Osteocyte (in vitro differentiated cells): ENCODE measurements at regions not wholly inside any gene's neighbourhood (a gene's known extent, or its start where the extent isn't known, plus 50 kb on each side); places are given as distances from the start of the nearest gene placed in this dataset.

Experiments used
- DNase-seq: peaks from one replicate; pipeline ENCODE4 v3.0.0; 2021; ENCODE audit warnings: mixed read lengths; ENCODE audit not compliant: unreplicated experiment; ENCODE audit errors: extremely low spot score
- H3K27ac Mint-ChIP-seq: one replicate; pipeline ENCODE4 v1.8.0; 2021; ENCODE audit warnings: mild to moderate bottlenecking, mixed read lengths; ENCODE audit not compliant: unreplicated experiment
- H3K27me3 Mint-ChIP-seq: one replicate; pipeline ENCODE4 v1.8.0; 2021; ENCODE audit warnings: mixed read lengths; ENCODE audit not compliant: unreplicated experiment
- H3K36me3 Mint-ChIP-seq: one replicate; pipeline ENCODE4 v1.8.0; 2021; ENCODE audit warnings: mixed read lengths; ENCODE audit not compliant: unreplicated experiment
- H3K4me1 Mint-ChIP-seq: one replicate; pipeline ENCODE4 v1.8.0; 2021; ENCODE audit warnings: mixed read lengths; ENCODE audit not compliant: unreplicated experiment
- H3K4me3 Mint-ChIP-seq: one replicate; pipeline ENCODE4 v1.8.0; 2021; ENCODE audit warnings: mild to moderate bottlenecking, moderate library complexity, mixed read lengths; ENCODE audit not compliant: unreplicated experiment
- H3K9me3 Mint-ChIP-seq: one replicate; pipeline ENCODE4 v1.8.0; 2021; ENCODE audit warnings: mixed read lengths; ENCODE audit not compliant: unreplicated experiment
- CTCF ChIP-seq: fragments of 200-600 bp; sonication (generic); IDR thresholded peaks from 2 replicates; pipeline ENCODE4 v1.5.0; 2021; ENCODE audit warnings: antibody characterized with exemption, mild to moderate bottlenecking, moderate library complexity

- Mint-ChIP-seq H3K4me3 (no peak overlapping the region), H3K36me3 (no peaks in the 10 kb centered on the region), H3K27me3 (peaks cover 2% of the 10 kb centered on the region), H3K4me1 (peaks cover 7% of the 10 kb centered on the region), H3K27ac (no peak overlapping the region), H3K9me3 (no peaks in the 10 kb centered on the region)
- no peak for TF ChIP-seq CTCF
- no peak for DNase-seq
These were observed 586.1 kb downstream of the RNF144B start for GRCh38 chr6:18973251-18973650.

DNA sequence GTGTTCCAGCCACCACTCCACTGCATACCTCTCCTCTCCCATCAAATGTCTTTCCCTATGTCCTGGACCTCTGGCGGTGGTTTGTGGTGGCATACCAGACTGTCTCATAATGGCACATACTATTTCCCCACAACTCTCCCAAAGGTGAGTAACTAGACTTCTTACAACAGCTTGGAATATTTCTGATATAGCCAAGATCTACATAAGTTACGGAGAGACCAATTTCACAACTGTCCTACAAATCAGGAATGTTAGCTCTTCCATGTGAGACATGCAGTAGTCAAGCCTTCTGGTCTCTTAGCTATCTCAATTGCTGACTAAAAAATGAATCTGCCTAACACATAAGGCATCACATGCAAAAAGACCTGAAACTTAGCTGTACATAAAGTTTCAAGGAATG lies 588.9 kb downstream of the RNF144B start:
- Mint-ChIP-seq H3K9me3 (no peaks in the 10 kb centered on the region), H3K4me1 (peaks cover 7% of the 10 kb centered on the region), H3K36me3 (no peaks in the 10 kb centered on the region), H3K27ac (no peak overlapping the region), H3K27me3 (no peaks in the 10 kb centered on the region), H3K4me3 (no peak overlapping the region)
- no peak for DNase-seq
- TF ChIP-seq CTCF, result no peak

DNA sequence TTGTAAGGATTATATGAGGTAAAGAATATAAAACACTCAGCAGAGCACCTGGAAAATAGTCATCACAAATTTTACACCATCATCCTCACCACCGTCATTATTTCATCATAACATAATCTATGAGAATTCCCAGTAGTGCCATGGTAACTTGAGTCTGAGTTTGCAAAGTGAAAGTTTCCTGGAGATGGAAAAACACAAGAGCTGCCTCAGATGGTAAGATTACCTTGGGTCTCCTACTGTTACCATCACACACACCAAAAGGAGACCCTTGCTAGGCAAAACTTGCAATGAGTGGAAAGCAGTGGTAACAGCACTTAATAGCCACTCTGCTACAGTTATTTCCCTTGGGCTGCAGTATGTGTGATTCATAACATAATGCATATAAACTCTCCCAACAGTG lies 589.8 kb downstream of the RNF144B start:
- Mint-ChIP-seq H3K36me3 (no peaks in the 10 kb centered on the region), H3K9me3 (no peaks in the 10 kb centered on the region), H3K27ac (no peak overlapping the region), H3K27me3 (no peaks in the 10 kb centered on the region), H3K4me1 (peaks cover 7% of the 10 kb centered on the region), H3K4me3 (no peak overlapping the region)
- DNase-seq, result no peak
- no peak for TF ChIP-seq CTCF

DNA sequence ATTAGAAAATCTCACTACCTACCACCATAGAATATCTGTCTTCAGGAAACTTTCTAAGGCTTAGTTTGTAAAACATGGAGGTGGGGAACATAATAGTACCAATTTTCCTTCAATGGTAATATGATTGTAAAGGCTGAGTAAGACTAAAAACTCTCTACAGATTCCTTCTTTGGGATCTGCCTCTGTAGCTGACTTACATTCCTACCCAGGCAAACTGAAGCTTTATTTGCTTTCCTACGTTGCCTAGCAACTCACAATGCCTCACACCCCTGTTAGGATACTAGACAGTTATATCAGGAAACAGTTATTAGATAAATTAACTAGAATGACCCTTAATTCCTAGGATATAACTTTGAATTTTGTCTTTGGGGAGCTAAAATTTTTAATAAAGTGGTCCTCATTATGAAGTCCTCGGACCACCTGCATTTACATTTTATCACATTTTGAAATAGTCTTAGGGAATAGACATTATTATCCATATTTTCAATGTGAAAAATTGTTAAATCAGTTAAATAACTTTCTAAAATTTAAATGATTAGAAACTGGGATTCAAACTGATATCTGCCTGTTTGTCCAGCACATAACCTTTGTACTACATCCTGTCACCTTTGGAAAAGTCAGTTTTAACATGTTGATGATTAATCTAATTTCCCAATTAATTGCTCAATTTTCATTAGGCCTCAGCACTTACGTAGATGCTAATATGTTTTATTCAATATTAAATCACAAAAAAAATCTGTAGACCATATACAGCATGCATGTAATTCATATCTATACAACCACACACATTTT lies 591.4 kb downstream of the RNF144B start:
- Mint-ChIP-seq H3K36me3 (no peaks in the 10 kb centered on the region), H3K27me3 (no peaks in the 10 kb centered on the region), H3K4me3 (no peak overlapping the region), H3K9me3 (no peaks in the 10 kb centered on the region), H3K4me1 (peaks cover 11% of the 10 kb centered on the region), H3K27ac (peak overlapping the region; percentile 71)
- DNase-seq, result no peak
- no peak for TF ChIP-seq CTCF

- TF ChIP-seq CTCF, result no peak
- Mint-ChIP-seq H3K9me3 (no peaks in the 10 kb centered on the region), H3K4me1 (peaks cover 4% of the 10 kb centered on the region), H3K36me3 (no peaks in the 10 kb centered on the region), H3K27ac (no peak overlapping the region), H3K4me3 (no peak overlapping the region), H3K27me3 (no peaks in the 10 kb centered on the region)
- DNase-seq, result no peak
These were observed 597.9 kb downstream of the RNF144B start for GRCh38 chr6:18985061-18985460.
